IMR-90 (cell line): ENCODE measurements at regions not wholly inside any gene's neighbourhood (a gene's known extent, or its start where the extent isn't known, plus 50 kb on each side); places are given as distances from the start of the nearest gene placed in this dataset.

Experiments used
- ATAC-seq: fragments of 200-7000 bp; cut with Tn5 transposase; 2 replicates; pipeline ENCODE4 v1.9.1; 2020; ENCODE audit warnings: low read depth, mild to moderate bottlenecking, moderate library complexity
- BruUV-seq: library from RNA; stranded (reverse); fragments of 400-500 nt; replicated peaks from 2 replicates; lab custom pipeline; 2021; lab: Mats Ljungman, UMichigan
- CTCF ChIA-PET: fragments of 300-600 bp; formaldehyde crosslinking; extraction: SDS; loops from one replicate; lab custom pipeline; 2021; ENCODE audit warnings: antibody characterized with exemption; lab: Yijun Ruan, JAX
- POLR2A ChIA-PET: fragments of 300-600 bp; sonication (Branson Sonifier 250); formaldehyde crosslinking; loops from one replicate; lab custom pipeline; 2022; ENCODE audit warnings: antibody characterized with exemption; ENCODE audit not compliant: unreplicated experiment; lab: Charles Lee
- DNase-seq: peaks from one replicate; pipeline ENCODE4 v3.0.0; 2013
- H2AFZ ChIP-seq: replicated peaks from 2 replicates; pipeline ENCODE3; 2013; ENCODE audit warnings: low read length, mild to moderate bottlenecking; ENCODE audit not compliant: poor library complexity
- H2AK5ac ChIP-seq: 2 replicates; pipeline ENCODE4 v1.6.1; 2013; ENCODE audit warnings: low read depth, low read length, inconsistent platforms
- H2AK9ac ChIP-seq: replicated peaks from 2 replicates; pipeline ENCODE3; 2013; ENCODE audit warnings: mild to moderate bottlenecking, low read depth, low read length, moderate library complexity; ENCODE audit not compliant: poor library complexity
- H2BK120ac ChIP-seq: 2 replicates; pipeline ENCODE4 v1.6.1; 2013; ENCODE audit warnings: low read depth, low read length, inconsistent platforms
- H2BK15ac ChIP-seq: 3 replicates; pipeline ENCODE4 v1.6.1; 2013; ENCODE audit warnings: low read depth, low read length, inconsistent platforms
- H2BK20ac ChIP-seq: 2 replicates; pipeline ENCODE4 v1.6.1; 2013; ENCODE audit warnings: low read depth, mild to moderate bottlenecking, inconsistent platforms, low read length, moderate library complexity
- H2BK5ac ChIP-seq: 2 replicates; pipeline ENCODE4 v1.6.1; 2013; ENCODE audit warnings: mild to moderate bottlenecking, low read depth, low read length, inconsistent platforms; ENCODE audit not compliant: poor library complexity, severe bottlenecking
- H3K14ac ChIP-seq: replicated peaks from 2 replicates; pipeline ENCODE4 v1.6.1; 2013; ENCODE audit warnings: low read depth, low read length, inconsistent platforms
- H3K18ac ChIP-seq: 2 replicates; pipeline ENCODE4 v1.6.1; 2013; ENCODE audit warnings: low read depth, low read length, control low read depth
- H3K23ac ChIP-seq: 2 replicates; pipeline ENCODE4 v1.6.1; 2013; ENCODE audit warnings: low read depth, low read length, inconsistent platforms
- H3K27ac ChIP-seq: 2 replicates; pipeline ENCODE4 v1.5.1; 2013; ENCODE audit warnings: mild to moderate bottlenecking, control low read depth, low read length; ENCODE audit not compliant: insufficient read depth
- H3K27me3 ChIP-seq: 2 replicates; pipeline ENCODE4 v1.6.1; 2013; ENCODE audit warnings: low read length; ENCODE audit not compliant: control insufficient read depth, insufficient read depth
- H3K36me3 ChIP-seq: 2 replicates; pipeline ENCODE4 v1.6.1; 2013; ENCODE audit warnings: low read length, mixed read lengths; ENCODE audit not compliant: control insufficient read depth, insufficient read depth
- H3K4ac ChIP-seq: 2 replicates; pipeline ENCODE4 v1.6.1; 2013; ENCODE audit warnings: low read depth, low read length, inconsistent platforms
- H3K4me1 ChIP-seq: 2 replicates; pipeline ENCODE4 v1.6.1; 2013; ENCODE audit warnings: low read length, mixed read lengths; ENCODE audit not compliant: control insufficient read depth, insufficient read depth
- H3K4me2 ChIP-seq: 2 replicates; pipeline ENCODE4 v1.6.1; 2013; ENCODE audit warnings: low read depth, mild to moderate bottlenecking, control low read depth, low read length, moderate library complexity
- H3K4me3 ChIP-seq: 2 replicates; pipeline ENCODE4 v1.5.1; 2013; ENCODE audit warnings: low read depth, mild to moderate bottlenecking, control low read depth, low read length, moderate library complexity; ENCODE audit not compliant: insufficient read depth
- H3K56ac ChIP-seq: 2 replicates; pipeline ENCODE4 v1.6.1; 2013; ENCODE audit warnings: low read length, inconsistent platforms; ENCODE audit not compliant: insufficient read depth; ENCODE audit errors: extremely low read depth
- H3K79me1 ChIP-seq, 2 experiments: 2 replicates each; pipeline ENCODE4 v1.6.1; 2013; ENCODE audit warnings: low read length in 2 of 2, inconsistent platforms in 1 of 2, low read depth in 1 of 2
- H3K9ac ChIP-seq: 2 replicates; pipeline ENCODE4 v1.6.1; 2013; ENCODE audit warnings: low read depth, low read length, control low read depth
- H3K9me1 ChIP-seq: 2 replicates; pipeline ENCODE4 v1.6.1; 2013; ENCODE audit warnings: low read length, inconsistent platforms; ENCODE audit not compliant: insufficient read depth
- H3K9me3 ChIP-seq: 2 replicates; pipeline ENCODE4 v1.6.1; 2013; ENCODE audit warnings: low read length; ENCODE audit not compliant: control insufficient read depth, insufficient read depth
- H4K20me1 ChIP-seq: 2 replicates; pipeline ENCODE4 v1.6.1; 2013; ENCODE audit warnings: low read length, inconsistent platforms; ENCODE audit not compliant: insufficient read depth
- H4K5ac ChIP-seq: 2 replicates; pipeline ENCODE4 v1.6.1; 2013; ENCODE audit warnings: mild to moderate bottlenecking, low read depth, low read length, control low read depth
- H4K8ac ChIP-seq, 2 experiments: 2 replicates each; pipeline ENCODE4 v1.6.1; 2013; ENCODE audit warnings: low read depth in 2 of 2, low read length in 2 of 2, control low read depth in 1 of 2, inconsistent platforms in 1 of 2
- H4K91ac ChIP-seq: 2 replicates; pipeline ENCODE4 v1.6.1; 2013; ENCODE audit warnings: low read depth, low read length, inconsistent platforms; ENCODE audit not compliant: insufficient read depth
- CHD1 ChIP-seq: IDR thresholded peaks from 2 replicates; pipeline ENCODE4 v1.6.1; 2012; ENCODE audit warnings: low read depth, low read length, improper control_type of control experiment
- MAFK ChIP-seq: IDR thresholded peaks from 2 replicates; pipeline ENCODE4 v1.6.1; 2012; ENCODE audit warnings: low read depth, low read length, improper control_type of control experiment
- MXI1 ChIP-seq: IDR thresholded peaks from 2 replicates; pipeline ENCODE4 v1.6.1; 2012; ENCODE audit warnings: low read depth, mild to moderate bottlenecking, low read length, moderate library complexity, borderline replicate concordance
- POLR2A ChIP-seq: IDR thresholded peaks from 2 replicates; pipeline ENCODE4 v1.6.1; 2012; ENCODE audit warnings: mild to moderate bottlenecking, low read depth, low read length
- RAD21 ChIP-seq: IDR thresholded peaks from 2 replicates; pipeline ENCODE4 v1.6.1; 2012; ENCODE audit warnings: low read length, improper control_type of control experiment
- RCOR1 ChIP-seq: IDR thresholded peaks from 2 replicates; pipeline ENCODE4 v1.6.1; 2012; ENCODE audit warnings: mild to moderate bottlenecking, low read length, improper control_type of control experiment; ENCODE audit not compliant: insufficient replicate concordance
- WGBS, 2 experiments: methylation state at CpG; one replicate each; pipeline versions ENCODE4 v1.1.5 to v1.1.7; 2013; ENCODE audit warnings: missing lambda C conversion rate in 2 of 2; ENCODE audit not compliant: insufficient read length in 1 of 2; ENCODE audit errors: extremely low coverage in 2 of 2; 5-methylcytosine and 5-hydroxymethylcytosine counted together
- dilution Hi-C: fragments of 300-500 bp; cut with HindIII; formaldehyde crosslinking; loops from one replicate; pipeline ENCODE4 v1.14.3; 2018; ENCODE audit warnings: low sequenced_read_pairs; ENCODE audit not compliant: unreplicated experiment
- in situ Hi-C: fragments of 300-500 bp; cut with MboI; formaldehyde crosslinking; loops from 3 replicates; pipeline ENCODE4 v1.14.3; 2019; ENCODE audit warnings: low sequenced_read_pairs, inconsistent platforms, mixed read lengths
- intact Hi-C: fragments of 100-400 bp; cut with micrococcal nuclease; formaldehyde crosslinking; loops from 2 replicates; pipeline ENCODE4 v1.10.0; 2022
- TF ChIP-seq, protein P1 (sequence below): fragments of 150-350 bp; IDR thresholded peaks from 2 replicates; pipeline ENCODE4 v1.6.1; 2017; ENCODE audit warnings: mild to moderate bottlenecking, antibody characterized with exemption, low read length, low read depth

DNA sequence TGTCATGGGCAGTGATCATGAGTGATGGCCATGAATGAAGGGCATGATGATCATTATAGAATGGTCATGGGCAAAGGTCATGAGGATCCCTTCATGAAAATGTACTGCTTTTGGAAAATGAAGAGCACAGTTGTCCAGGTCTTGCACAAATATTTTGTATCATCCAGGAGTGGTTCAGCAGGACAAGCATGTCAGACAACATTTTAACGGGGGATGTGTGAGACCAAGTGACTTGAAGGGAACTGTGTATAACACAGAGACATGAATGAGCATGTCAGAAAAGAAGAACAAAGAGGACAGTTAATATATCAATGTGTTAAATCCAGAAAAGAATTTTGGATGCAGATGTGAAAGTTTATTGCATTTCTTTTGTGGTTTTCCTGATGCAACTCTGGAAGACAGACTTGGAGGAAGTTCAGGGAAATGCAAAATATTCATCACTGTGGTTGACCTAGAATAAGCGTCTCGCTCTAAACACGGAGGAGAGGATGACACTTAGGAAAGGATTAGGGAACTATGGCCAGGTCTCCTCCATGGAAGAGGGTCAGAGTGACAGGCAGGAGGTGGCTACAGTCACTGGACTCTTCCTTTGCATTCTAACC, 116.1 kb upstream of the IRX4 start:
- POLR2A ChIA-PET = no interaction called here
- no TSS peak for BruUV-seq

More for the DNA sequence above, 116.1 kb upstream of the IRX4 start:
- intact Hi-C loops = no loop called here
- ATAC-seq (no peak), DNase-seq (no peak)
- no peaks in the 10 kb centered on the region for H3K36me3 ChIP-seq
- H3K27ac ChIP-seq = no peak overlapping the region
- whole genome bisulfite sequencing, 2 experiments = no CpG with 5 or more reads among the region's 4 CpGs
- H2AK5ac ChIP-seq = no peak overlapping the region
- no peak overlapping the region for H2BK120ac ChIP-seq
- H3K14ac ChIP-seq = no peak overlapping the region
- no peak overlapping the region for H3K4me3 ChIP-seq
- no peak overlapping the region for H2BK15ac ChIP-seq
- H3K9me3 ChIP-seq = peaks cover 5% of the 10 kb centered on the region; the same call in 1 of the 2 replicates
- TF ChIP-seq, protein P1, sequence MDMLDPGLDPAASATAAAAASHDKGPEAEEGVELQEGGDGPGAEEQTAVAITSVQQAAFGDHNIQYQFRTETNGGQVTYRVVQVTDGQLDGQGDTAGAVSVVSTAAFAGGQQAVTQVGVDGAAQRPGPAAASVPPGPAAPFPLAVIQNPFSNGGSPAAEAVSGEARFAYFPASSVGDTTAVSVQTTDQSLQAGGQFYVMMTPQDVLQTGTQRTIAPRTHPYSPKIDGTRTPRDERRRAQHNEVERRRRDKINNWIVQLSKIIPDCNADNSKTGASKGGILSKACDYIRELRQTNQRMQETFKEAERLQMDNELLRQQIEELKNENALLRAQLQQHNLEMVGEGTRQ = no peak
- no peak for TF ChIP-seq MAFK
- TF ChIP-seq POLR2A = no peak
- no peak for TF ChIP-seq CHD1
- no peak for TF ChIP-seq MXI1
- TF ChIP-seq RAD21 = no peak
- TF ChIP-seq RCOR1 = no peak
- H2AFZ ChIP-seq = no peak overlapping the region
- H4K20me1 ChIP-seq = no peaks in the 10 kb centered on the region
- H4K91ac ChIP-seq = no peak overlapping the region
- H3K4ac ChIP-seq = no peak overlapping the region
- in situ Hi-C loops = no loop called here
- H3K4me2 ChIP-seq = no peak overlapping the region
- H3K56ac ChIP-seq = no peak overlapping the region
- H2BK5ac ChIP-seq = no peak overlapping the region
- H2BK20ac ChIP-seq = no peak overlapping the region
- no peaks in the 10 kb centered on the region for H3K79me1 ChIP-seq
- H3K27me3 ChIP-seq = no peaks in the 10 kb centered on the region
- H3K18ac ChIP-seq = no peak overlapping the region
- no peaks in the 10 kb centered on the region for H3K9me1 ChIP-seq
- H3K4me1 ChIP-seq = no peaks in the 10 kb centered on the region
- no peak overlapping the region for H3K9ac ChIP-seq
- H4K8ac ChIP-seq = no peak overlapping the region
- CTCF ChIA-PET = no interaction called here
- dilution Hi-C loops = no loop called here
- H2AK9ac ChIP-seq = no peak overlapping the region
- H4K5ac ChIP-seq = no peak overlapping the region
- H3K23ac ChIP-seq = no peak overlapping the region
